ENCODE measurements at regions not wholly inside any gene's neighbourhood (a gene's known extent, or its start where the extent isn't known, plus 50 kb on each side); places are given as distances from the start of the nearest gene placed in this dataset.

- intact Hi-C loops (cut with DNase I, micrococcal nuclease) = no loop called here
- DNase-seq = peak in 1 of 3 donors; percentile 47
Observed at GRCh38 chr1:239719642-239720258, 333.4 kb downstream of the CHRM3 start.

DNA sequence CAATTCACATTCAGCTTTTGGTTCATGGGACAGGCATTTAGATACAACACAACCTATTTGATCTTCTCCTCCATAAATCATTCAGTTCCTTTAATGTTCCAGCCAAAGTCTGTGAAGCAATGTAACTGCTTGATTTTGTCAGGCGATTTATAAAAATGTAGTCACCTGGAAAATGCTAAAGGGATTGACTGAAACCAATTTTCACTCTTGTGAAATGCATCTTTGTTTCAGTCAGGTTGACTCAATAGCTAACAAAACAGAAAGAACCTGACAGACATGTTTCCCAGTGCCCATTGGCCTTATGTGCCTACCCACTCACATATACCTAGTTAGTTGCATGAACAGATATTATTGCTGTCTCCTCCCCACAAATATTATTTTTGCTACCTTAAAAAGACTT, 335.7 kb downstream of the CHRM3 start:
- no peaks in the 10 kb centered on the region for H3K4me1 ChIP-seq (ENCODE audit: low read depth)
- intact Hi-C loops (cut with DNase I, micrococcal nuclease) = no loop called here
- no peaks in the 10 kb centered on the region for H3K36me3 ChIP-seq (ENCODE audit: low read depth)
- DNase-seq (no peak), ATAC-seq (no peak)
- H3K9me3 ChIP-seq = no peaks in the 10 kb centered on the region
- TF ChIP-seq, protein P1, sequence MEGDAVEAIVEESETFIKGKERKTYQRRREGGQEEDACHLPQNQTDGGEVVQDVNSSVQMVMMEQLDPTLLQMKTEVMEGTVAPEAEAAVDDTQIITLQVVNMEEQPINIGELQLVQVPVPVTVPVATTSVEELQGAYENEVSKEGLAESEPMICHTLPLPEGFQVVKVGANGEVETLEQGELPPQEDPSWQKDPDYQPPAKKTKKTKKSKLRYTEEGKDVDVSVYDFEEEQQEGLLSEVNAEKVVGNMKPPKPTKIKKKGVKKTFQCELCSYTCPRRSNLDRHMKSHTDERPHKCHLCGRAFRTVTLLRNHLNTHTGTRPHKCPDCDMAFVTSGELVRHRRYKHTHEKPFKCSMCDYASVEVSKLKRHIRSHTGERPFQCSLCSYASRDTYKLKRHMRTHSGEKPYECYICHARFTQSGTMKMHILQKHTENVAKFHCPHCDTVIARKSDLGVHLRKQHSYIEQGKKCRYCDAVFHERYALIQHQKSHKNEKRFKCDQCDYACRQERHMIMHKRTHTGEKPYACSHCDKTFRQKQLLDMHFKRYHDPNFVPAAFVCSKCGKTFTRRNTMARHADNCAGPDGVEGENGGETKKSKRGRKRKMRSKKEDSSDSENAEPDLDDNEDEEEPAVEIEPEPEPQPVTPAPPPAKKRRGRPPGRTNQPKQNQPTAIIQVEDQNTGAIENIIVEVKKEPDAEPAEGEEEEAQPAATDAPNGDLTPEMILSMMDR (IDR thresholded peaks at IDR 0.05) = no peak
- H3K4me3 ChIP-seq = no peak overlapping the region

More at GRCh38 chr1:239719642-239720258, 333.4 kb downstream of the CHRM3 start:
- Histone ChIP-seq H3K4me1 (ENCODE audit: low read depth) (no peaks in the 10 kb centered on the region), H3K4me3 (no peak overlapping the region), H3K9me3 (no peaks in the 10 kb centered on the region), H3K36me3 (ENCODE audit: low read depth) (no peaks in the 10 kb centered on the region)
- ATAC-seq = peak; percentile 76
- TF ChIP-seq, protein P1 (IDR thresholded peaks at IDR 0.05) = no peak

DNA sequence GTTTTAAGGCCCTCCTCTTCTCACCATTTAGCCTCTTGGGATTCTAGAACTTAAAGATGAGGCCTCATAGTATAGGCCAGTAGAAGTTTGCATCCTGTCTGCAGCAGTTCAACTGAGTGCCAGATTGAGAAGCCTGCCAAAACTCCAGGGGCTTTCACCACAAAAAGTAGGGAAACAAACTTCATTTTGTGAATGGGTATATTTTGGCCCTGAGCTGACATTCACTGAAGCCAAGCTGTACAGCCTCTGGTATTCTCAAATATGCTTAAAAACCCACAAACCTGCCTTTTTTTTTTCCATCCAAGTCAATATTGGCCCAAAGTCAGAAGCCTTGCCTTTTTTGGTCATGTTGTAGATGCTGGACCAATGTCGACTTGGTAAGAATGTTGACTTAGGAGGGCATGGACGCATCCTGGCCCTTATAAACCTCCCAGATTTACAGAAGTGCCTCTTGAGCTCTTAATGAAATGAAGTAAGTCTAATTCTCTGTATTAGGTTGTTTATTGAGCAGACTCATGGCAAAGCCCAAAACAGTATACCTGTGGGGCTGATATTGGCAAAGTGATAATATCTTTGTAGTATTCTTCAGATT, 337.5 kb downstream of the CHRM3 start:
- intact Hi-C loops (cut with DNase I, micrococcal nuclease) = no loop called here
- ATAC-seq (no peak), DNase-seq (no peak)
- H3K36me3 ChIP-seq (ENCODE audit: low read depth) = no peaks in the 10 kb centered on the region
- TF ChIP-seq, protein P1 (IDR thresholded peaks at IDR 0.05) = no peak
- no peaks in the 10 kb centered on the region for H3K4me1 ChIP-seq (ENCODE audit: low read depth)
- H3K4me3 ChIP-seq = no peak overlapping the region
- no peaks in the 10 kb centered on the region for H3K9me3 ChIP-seq

DNA sequence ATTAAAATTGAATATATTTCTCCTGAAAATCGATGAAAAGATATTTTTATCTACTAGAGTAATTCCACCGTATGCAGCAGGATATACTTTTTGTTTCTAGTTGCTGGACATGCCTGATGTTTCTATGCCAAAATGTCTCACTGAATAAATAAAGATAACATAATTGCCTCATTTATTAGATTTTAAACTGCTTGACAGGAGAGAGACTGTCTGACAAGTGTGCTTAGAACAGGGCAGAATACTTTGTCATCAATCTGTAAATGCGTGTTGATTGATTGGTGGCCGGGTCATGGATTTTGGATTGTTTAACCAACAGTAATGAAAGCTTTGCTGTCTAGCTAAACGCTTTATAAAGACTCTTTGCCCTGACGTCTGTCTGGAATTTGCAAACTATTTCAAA, 339.0 kb downstream of the CHRM3 start:
- Histone ChIP-seq H3K9me3 (no peaks in the 10 kb centered on the region), H3K4me1 (ENCODE audit: low read depth) (no peaks in the 10 kb centered on the region), H3K4me3 (no peak overlapping the region), H3K36me3 (ENCODE audit: low read depth) (no peaks in the 10 kb centered on the region)
- intact Hi-C loops (cut with DNase I, micrococcal nuclease) = no loop called here
- DNase-seq (no peak), ATAC-seq (no peak)
- TF ChIP-seq, protein P1 (IDR thresholded peaks at IDR 0.05) = no peak

- TF ChIP-seq, protein P1 (IDR thresholded peaks at IDR 0.05) = no peak
- DNase-seq (no peak), ATAC-seq (no peak)
- no peak overlapping the region for H3K4me3 ChIP-seq
- no peaks in the 10 kb centered on the region for H3K36me3 ChIP-seq (ENCODE audit: low read depth)
- H3K4me1 ChIP-seq (ENCODE audit: low read depth) = no peaks in the 10 kb centered on the region
- intact Hi-C loops (cut with DNase I, micrococcal nuclease) = no loop called here
- no peaks in the 10 kb centered on the region for H3K9me3 ChIP-seq
Observed at GRCh38 chr1:239725933-239726332, 339.6 kb downstream of the CHRM3 start.
